DND-41 (cell line): ENCODE measurements at regions not wholly inside any gene's neighbourhood (a gene's known extent, or its start where the extent isn't known, plus 50 kb on each side); places are given as distances from the start of the nearest gene placed in this dataset.

ENCODE experiments used
- ATAC-seq: fragments of 200-7000 bp; cut with Tn5 transposase; 3 replicates; pipeline ENCODE4 v1.9.1; 2021; ENCODE audit warnings: low read depth; ENCODE audit not compliant: insufficient read depth
- DNase-seq: peaks from one replicate; pipeline ENCODE4 v3.0.0-alpha.2; 2020
- H2AFZ ChIP-seq: 2 replicates; pipeline ENCODE4 v1.6.0; 2012; ENCODE audit warnings: low read depth, low read length
- H3K27ac ChIP-seq: 2 replicates; pipeline ENCODE4 v1.5.1; 2012; ENCODE audit warnings: low read length, inconsistent platforms
- H3K27me3 ChIP-seq: fragments of 200-600 bp; sonication (generic); 2 replicates; pipeline ENCODE4 v1.6.0; 2012; ENCODE audit warnings: low read length, mild to moderate bottlenecking, inconsistent platforms; ENCODE audit not compliant: insufficient read depth, poor library complexity
- H3K36me3 ChIP-seq: 2 replicates; pipeline ENCODE4 v1.5.1; 2012; ENCODE audit warnings: low read length, inconsistent platforms; ENCODE audit not compliant: insufficient read depth
- H3K4me1 ChIP-seq: 2 replicates; pipeline ENCODE4 v1.5.1; 2012; ENCODE audit warnings: mild to moderate bottlenecking, low read length; ENCODE audit not compliant: insufficient read depth
- H3K4me2 ChIP-seq: 2 replicates; pipeline ENCODE4 v1.6.0; 2012; ENCODE audit warnings: mild to moderate bottlenecking, moderate library complexity, low read length, inconsistent platforms; ENCODE audit not compliant: insufficient read depth
- H3K4me3 ChIP-seq, 2 experiments: fragments of 200-600 bp in 1 of 2; shearing (Covaris generic) in 1 of 2; 2 replicates each; pipeline ENCODE4 v1.5.1; 2012 to 2016; ENCODE audit warnings: inconsistent platforms in 2 of 2, low read length in 2 of 2, mild to moderate bottlenecking in 2 of 2, low read depth in 1 of 2, moderate library complexity in 1 of 2
- H3K79me2 ChIP-seq: 2 replicates; pipeline ENCODE4 v1.6.0; 2012; ENCODE audit warnings: low read length, inconsistent platforms; ENCODE audit not compliant: insufficient read depth
- H3K9ac ChIP-seq: 2 replicates; pipeline ENCODE4 v1.6.0; 2012; ENCODE audit warnings: low read depth, mild to moderate bottlenecking, inconsistent platforms, low read length, moderate library complexity
- H3K9me3 ChIP-seq: 2 replicates; pipeline ENCODE4 v1.5.1; 2012; ENCODE audit warnings: low read length, moderate library complexity, mild to moderate bottlenecking, inconsistent platforms; ENCODE audit not compliant: insufficient read depth, severe bottlenecking
- H4K20me1 ChIP-seq: 2 replicates; pipeline ENCODE4 v1.6.0; 2012; ENCODE audit warnings: low read length; ENCODE audit not compliant: insufficient read depth
- CTCF ChIP-seq: IDR thresholded peaks from 2 replicates; pipeline ENCODE4 v1.5.1; 2012; ENCODE audit warnings: borderline replicate concordance, low read length, moderate library complexity, mild to moderate bottlenecking; ENCODE audit not compliant: poor library complexity, severe bottlenecking; ENCODE audit errors: extremely low read depth
- EZH2 ChIP-seq: IDR thresholded peaks from 3 replicates; pipeline ENCODE4 v1.6.1; 2012; ENCODE audit warnings: borderline replicate concordance, low read depth, mild to moderate bottlenecking, moderate library complexity, low read length, inconsistent platforms; ENCODE audit not compliant: severe bottlenecking

- ATAC-seq (no peak), DNase-seq (no peak)
- H3K36me3 ChIP-seq = no peaks in the 10 kb centered on the region
- H3K27me3 ChIP-seq = no peaks in the 10 kb centered on the region
- H3K4me3 ChIP-seq = no peak overlapping the region
- no peaks in the 10 kb centered on the region for H4K20me1 ChIP-seq
- no peaks in the 10 kb centered on the region for H3K4me1 ChIP-seq
- H3K79me2 ChIP-seq = no peaks in the 10 kb centered on the region
- H3K4me2 ChIP-seq = no peak overlapping the region
- no peak overlapping the region for H3K27ac ChIP-seq
- H3K9me3 ChIP-seq = no peaks in the 10 kb centered on the region
- no peak overlapping the region for H3K9ac ChIP-seq
- TF ChIP-seq EZH2 = no peak
- TF ChIP-seq CTCF = no peak
- H2AFZ ChIP-seq = no peak overlapping the region
Observed at GRCh38 chr13:63110466-63110865, 1694.8 kb upstream of the PCDH20 start.

GRCh38 chr13:63107179-63107943, 1691.7 kb upstream of the PCDH20 start:
- no peak overlapping the region for H3K27ac ChIP-seq
- no peak for TF ChIP-seq EZH2
- TF ChIP-seq CTCF = no peak
- no peaks in the 10 kb centered on the region for H3K36me3 ChIP-seq
- H2AFZ ChIP-seq = no peak overlapping the region; the same call in 1 of the 2 replicates
- ATAC-seq (no peak), DNase-seq (no peak)
- no peak overlapping the region for H3K9ac ChIP-seq
- H3K4me2 ChIP-seq = no peak overlapping the region
- H3K9me3 ChIP-seq = no peaks in the 10 kb centered on the region
- no peaks in the 10 kb centered on the region for H3K27me3 ChIP-seq
- H3K4me3 ChIP-seq = no peak overlapping the region
- H3K4me1 ChIP-seq = no peaks in the 10 kb centered on the region
- H3K79me2 ChIP-seq = no peaks in the 10 kb centered on the region
- no peaks in the 10 kb centered on the region for H4K20me1 ChIP-seq

- ATAC-seq (no peak), DNase-seq (no peak)
- H3K79me2 ChIP-seq = no peaks in the 10 kb centered on the region
- H3K4me1 ChIP-seq = peaks cover 27% of the 10 kb centered on the region
- H2AFZ ChIP-seq = peak overlapping the region; percentile 6; the same call in 1 of the 2 replicates
- H3K9me3 ChIP-seq = no peaks in the 10 kb centered on the region
- H4K20me1 ChIP-seq = no peaks in the 10 kb centered on the region
- no peak overlapping the region for H3K27ac ChIP-seq
- H3K9ac ChIP-seq = no peak overlapping the region
- no peaks in the 10 kb centered on the region for H3K27me3 ChIP-seq
- no peak overlapping the region for H3K4me3 ChIP-seq
- no peak for TF ChIP-seq CTCF
- no peak for TF ChIP-seq EZH2
- no peaks in the 10 kb centered on the region for H3K36me3 ChIP-seq
- no peak overlapping the region for H3K4me2 ChIP-seq
Observed at GRCh38 chr13:63094717-63095116, 1679.1 kb upstream of the PCDH20 start.
